Hepatocyte (in vitro differentiated cells): ENCODE measurements at regions not wholly inside any gene's neighbourhood (a gene's known extent, or its start where the extent isn't known, plus 50 kb on each side); places are given as distances from the start of the nearest gene placed in this dataset.
"Not testable (repeated sequence)": the region's sequence is repeated elsewhere in the genome, so short reads cannot be mapped to it uniquely, and the experiment has no call there.

ENCODE experiments used
- EZH2 ChIP-seq: fragments of 200-600 bp; sonication (generic); IDR thresholded peaks from 2 replicates; pipeline ENCODE4 v1.6.1; 2016; ENCODE audit warnings: antibody characterized with exemption, mild to moderate bottlenecking, borderline replicate concordance
- EZH2phosphoT487 ChIP-seq: fragments of 200-600 bp; sonication (generic); IDR thresholded peaks from one replicate; pipeline ENCODE4 v1.6.1; 2018; ENCODE audit warnings: antibody characterized with exemption, mild to moderate bottlenecking, low read depth, moderate library complexity; ENCODE audit not compliant: unreplicated experiment, severe bottlenecking
- TF ChIP-seq, protein P1 (sequence below): fragments of 200-600 bp; sonication (generic); IDR thresholded peaks from 2 replicates; pipeline ENCODE4 v1.5.1; 2016; ENCODE audit warnings: antibody characterized with exemption, mild to moderate bottlenecking; ENCODE audit not compliant: poor library complexity

- TF ChIP-seq, protein P1, sequence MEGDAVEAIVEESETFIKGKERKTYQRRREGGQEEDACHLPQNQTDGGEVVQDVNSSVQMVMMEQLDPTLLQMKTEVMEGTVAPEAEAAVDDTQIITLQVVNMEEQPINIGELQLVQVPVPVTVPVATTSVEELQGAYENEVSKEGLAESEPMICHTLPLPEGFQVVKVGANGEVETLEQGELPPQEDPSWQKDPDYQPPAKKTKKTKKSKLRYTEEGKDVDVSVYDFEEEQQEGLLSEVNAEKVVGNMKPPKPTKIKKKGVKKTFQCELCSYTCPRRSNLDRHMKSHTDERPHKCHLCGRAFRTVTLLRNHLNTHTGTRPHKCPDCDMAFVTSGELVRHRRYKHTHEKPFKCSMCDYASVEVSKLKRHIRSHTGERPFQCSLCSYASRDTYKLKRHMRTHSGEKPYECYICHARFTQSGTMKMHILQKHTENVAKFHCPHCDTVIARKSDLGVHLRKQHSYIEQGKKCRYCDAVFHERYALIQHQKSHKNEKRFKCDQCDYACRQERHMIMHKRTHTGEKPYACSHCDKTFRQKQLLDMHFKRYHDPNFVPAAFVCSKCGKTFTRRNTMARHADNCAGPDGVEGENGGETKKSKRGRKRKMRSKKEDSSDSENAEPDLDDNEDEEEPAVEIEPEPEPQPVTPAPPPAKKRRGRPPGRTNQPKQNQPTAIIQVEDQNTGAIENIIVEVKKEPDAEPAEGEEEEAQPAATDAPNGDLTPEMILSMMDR = not testable (repeated sequence)
- not testable (repeated sequence) for TF ChIP-seq EZH2phosphoT487, EZH2
Measured at GRCh38 chrX:63204266-63205074, 146.7 kb downstream of the SPIN4 start.
